HG02678 (cell line): ENCODE measurements at regions not wholly inside any gene's neighbourhood (a gene's known extent, or its start where the extent isn't known, plus 50 kb on each side); places are given as distances from the start of the nearest gene placed in this dataset.
"Not testable (repeated sequence)": the region's sequence is repeated elsewhere in the genome, so short reads cannot be mapped to it uniquely, and the experiment has no call there.

ENCODE experiments used
- ATAC-seq: cut with Tn5 transposase; IDR thresholded peaks from one replicate; pipeline ENCODE4 v1.9.1; 2021; ENCODE audit warnings: mild to moderate bottlenecking, moderate library complexity; ENCODE audit not compliant: unreplicated experiment

DNA sequence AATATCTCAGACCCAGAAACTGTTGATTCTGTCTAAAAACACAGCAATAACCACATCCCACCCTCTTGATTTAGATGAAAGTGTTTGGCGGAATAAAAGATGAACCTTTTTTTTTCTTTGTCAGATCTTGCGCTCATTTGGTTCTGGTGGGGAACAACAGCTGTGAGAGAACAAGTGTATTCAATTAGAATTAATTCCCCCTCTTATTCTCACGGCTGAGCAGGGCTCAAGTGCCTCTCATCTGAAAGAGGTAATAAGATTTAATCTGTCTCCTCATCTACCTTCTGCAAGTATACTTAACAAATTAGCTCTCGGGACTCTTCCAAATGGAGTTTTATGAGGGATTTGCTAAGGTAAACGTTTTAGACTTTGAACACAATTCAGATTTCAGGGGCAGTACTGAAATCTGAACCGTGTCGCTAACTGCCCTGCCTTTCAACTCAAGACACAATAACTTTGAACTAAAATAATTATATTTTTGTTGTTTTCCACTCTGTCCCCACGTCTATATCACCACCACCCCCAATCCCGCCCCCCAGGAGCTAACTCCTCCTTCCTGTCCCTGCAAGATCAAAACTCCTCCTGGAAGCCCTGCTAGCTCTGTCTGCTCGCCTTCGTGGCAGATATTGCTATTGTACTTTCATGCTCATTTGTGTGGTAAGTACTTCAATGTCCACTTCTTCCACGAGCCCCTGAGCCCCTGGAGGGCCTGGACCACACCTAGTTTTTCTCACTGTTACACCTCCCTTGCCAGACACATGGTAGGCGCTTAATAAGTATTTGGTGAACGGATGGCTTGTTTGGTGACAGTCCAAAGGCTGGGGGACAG is 54.2 kb upstream of the ROPN1B start:
- ATAC-seq, result not testable (repeated sequence)

DNA sequence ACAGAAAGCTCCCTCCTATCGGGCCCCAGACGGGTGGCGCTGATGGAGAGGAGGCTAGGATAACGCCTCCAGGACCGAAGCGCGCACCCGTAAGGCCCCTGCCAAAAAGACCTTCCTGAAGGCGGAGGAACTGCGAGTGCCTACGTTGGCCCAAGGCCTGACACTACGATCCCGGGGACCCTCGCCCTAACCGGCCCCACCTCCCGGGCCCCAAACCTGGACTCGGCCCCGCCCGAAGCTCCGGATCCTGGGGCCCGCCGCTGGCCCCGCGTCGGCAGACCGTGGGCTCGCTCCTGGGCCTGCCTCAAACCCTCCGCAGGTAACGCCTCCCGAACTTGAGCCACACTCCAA is 53.6 kb upstream of the ROPN1B start:
- ATAC-seq, result not testable (repeated sequence)

DNA sequence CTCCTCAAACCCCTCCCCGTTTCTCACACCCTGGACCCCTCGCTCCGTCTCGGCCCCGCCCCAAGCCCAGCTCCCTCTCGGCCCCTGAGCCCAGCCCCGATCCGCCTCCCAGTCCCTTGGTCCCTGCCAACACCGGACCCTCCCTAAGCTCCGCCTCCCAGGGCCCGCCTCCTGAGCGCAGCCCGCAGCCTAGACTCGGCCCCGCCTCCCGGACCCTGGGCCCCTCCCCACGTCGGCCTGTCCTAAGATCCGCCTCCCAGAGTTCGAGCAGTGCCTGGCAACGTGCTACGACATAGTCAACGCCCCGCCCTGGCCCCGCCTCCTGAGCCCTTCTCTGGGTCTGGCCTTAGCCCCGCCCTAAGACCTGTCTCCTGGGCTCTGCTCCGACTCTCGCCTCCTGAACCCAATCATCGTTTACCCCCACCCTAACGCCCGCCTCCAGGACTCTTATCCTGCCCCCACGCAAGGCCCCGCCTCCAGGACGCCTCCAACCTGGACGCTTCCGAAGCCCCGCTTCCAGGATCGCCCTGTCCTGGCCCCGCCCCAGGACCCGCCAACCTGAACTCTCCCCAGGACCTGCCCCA is 53.1 kb upstream of the ROPN1B start:
- peak; percentile 84 for ATAC-seq

DNA sequence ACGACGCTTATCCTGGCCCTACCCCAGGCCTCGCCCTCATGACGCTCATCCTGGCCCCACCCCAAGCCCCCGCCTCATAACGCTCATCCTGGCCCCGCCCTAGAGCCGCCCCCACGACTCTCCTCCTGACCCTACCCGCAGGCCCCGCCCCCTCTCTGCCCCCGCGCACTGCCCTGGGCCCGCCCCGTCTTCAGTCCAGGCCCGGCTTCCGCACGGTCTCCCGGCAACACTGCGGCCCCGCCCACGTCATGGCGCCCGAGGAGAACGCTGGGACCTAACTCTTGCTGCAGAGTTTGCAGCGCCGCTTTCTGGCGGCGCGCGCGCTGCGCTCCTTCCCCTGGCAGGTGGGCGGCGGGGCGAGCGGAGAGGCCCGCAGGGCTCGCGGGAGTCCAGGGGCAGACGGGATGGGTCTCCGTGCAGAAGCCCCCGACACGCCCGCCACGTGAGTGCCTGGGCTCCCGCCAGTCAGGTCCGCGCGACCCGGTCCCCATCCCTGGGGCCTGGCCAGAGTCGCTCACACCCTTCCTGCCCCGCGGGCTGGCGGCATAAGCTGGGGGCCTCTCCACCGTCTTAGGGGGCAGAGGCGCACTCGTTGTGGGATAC is 52.5 kb upstream of the ROPN1B start:
- ATAC-seq, result peak; percentile 78

DNA sequence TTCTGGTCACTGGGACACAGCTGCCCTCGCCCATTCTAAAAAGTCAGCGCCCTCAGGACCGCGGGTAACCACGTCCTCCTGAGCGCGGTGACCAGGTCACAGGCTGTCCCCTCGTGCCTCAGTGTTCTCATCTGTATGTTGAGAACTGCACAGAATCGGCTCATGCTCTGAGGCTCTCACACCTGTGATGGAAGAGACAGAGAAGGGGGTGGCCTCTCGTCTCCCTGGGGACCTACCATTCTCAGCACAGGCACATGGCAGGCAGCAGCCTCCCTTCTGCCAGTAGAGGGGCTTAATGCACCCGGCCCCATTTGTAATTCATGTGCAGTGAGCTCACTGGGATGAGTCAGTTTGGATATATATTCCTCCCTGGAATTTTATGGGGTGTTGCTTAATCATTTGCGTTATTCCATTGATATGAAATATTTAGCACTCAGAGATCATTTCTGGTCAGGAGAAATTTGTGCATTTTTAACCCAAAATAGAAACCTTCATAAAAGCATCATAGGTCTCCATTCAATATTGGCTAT is 51.9 kb upstream of the ROPN1B start:
- not testable (repeated sequence) for ATAC-seq

DNA sequence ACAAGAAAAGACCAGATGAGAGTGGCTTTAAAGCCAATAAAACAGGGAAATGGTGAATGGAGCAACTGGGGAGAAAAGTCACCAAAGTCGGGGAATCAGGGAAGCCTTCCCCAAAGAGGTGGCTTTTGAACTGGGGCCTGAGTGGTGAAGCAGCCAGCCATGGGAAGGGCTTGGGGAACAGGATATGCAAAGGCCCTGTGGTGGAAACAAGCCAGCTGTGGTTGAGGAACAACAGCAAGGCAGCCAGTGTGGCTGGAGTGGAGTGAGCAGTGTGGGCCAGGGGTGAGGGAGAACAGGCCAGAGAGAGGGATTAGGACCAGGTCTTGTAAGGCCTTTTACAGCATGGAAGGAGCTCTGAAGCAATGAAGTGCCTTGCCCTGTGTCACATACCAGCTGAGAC is 51.0 kb upstream of the ROPN1B start:
- ATAC-seq, result not testable (repeated sequence)

DNA sequence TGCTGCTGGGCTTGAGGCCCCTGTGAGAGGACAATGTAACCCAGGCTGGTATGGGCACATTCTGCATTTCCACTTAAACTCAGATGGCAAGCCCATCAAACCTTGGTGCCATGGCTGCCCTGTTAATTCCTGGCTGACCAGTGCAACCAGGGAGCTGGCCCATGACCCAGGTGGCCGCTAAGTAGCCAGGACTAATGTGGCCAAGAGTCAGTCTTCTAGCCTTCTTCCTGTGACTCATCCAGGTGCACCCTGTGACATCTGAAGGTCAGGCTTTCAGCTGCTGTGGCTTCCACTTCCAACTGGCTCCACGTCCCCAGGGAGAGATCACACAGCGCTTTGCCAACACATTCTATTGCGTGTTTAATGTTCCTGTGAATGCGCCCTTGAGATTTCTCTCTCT is 50.5 kb upstream of the ROPN1B start:
- not testable (repeated sequence) for ATAC-seq

DNA sequence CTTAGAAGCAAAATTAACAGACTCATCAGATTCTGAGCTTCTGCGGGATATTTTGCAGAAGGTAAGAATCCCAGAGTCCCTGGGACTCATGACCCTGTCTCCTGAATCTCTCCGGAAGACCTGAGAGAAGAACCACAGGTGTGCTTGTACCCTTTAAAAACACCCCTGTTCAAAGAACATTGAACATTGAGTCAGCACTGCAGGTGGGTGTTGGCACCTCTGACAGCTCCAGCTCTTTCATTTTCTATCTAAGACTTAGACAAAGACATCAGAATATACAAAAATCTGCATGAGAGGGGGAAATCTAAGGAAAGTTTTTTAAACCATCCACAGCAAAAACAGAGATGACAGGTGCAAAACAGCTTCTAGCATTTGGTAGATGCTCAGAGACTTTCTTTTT is 50.1 kb upstream of the ROPN1B start:
- ATAC-seq, result not testable (repeated sequence)
